WTC11 (cell line): ENCODE measurements at regions not wholly inside any gene's neighbourhood (a gene's known extent, or its start where the extent isn't known, plus 50 kb on each side); places are given as distances from the start of the nearest gene placed in this dataset.

Source experiments
- ATAC-seq: fragments of 200-7000 bp; cut with Tn5 transposase; 2 replicates; pipeline ENCODE4 v1.10.0; 2021; ENCODE audit warnings: mild to moderate bottlenecking, moderate library complexity
- CTCF ChIA-PET: fragments of 300-600 bp; sonication (Branson Sonifier 250); formaldehyde crosslinking; loops from one replicate; lab custom pipeline; 2021; ENCODE audit warnings: antibody characterized with exemption; lab: Charles Lee
- POLR2A ChIA-PET: fragments of 350-600 bp; sonication (Branson Sonifier 250); formaldehyde crosslinking; loops from one replicate; lab custom pipeline; 2021; ENCODE audit warnings: antibody characterized with exemption; lab: Charles Lee
- DNase-seq: peaks from one replicate; pipeline ENCODE4 v3.0.0; 2021; ENCODE audit warnings: low spot score
- H3K27ac Mint-ChIP-seq: 2 replicates; pipeline ENCODE4 v1.8.0; 2021; ENCODE audit warnings: mixed read lengths
- H3K27me3 Mint-ChIP-seq: 2 replicates; pipeline ENCODE4 v1.8.0; 2021; ENCODE audit warnings: low read depth, mild to moderate bottlenecking, moderate library complexity, mixed read lengths
- H3K36me3 Mint-ChIP-seq: 2 replicates; pipeline ENCODE4 v1.8.0; 2021; ENCODE audit warnings: mixed read lengths
- H3K4me1 Mint-ChIP-seq: 2 replicates; pipeline ENCODE4 v1.8.0; 2022; ENCODE audit warnings: mixed read lengths
- H3K4me3 Mint-ChIP-seq: 2 replicates; pipeline ENCODE4 v1.8.0; 2021; ENCODE audit warnings: mild to moderate bottlenecking, moderate library complexity, mixed read lengths
- H3K9me3 Mint-ChIP-seq: 2 replicates; pipeline ENCODE4 v1.8.0; 2021; ENCODE audit warnings: mixed read lengths
- GTF2I ChIP-seq: fragments of 250-450 bp; sonication (Bioruptor Pico); conservative IDR thresholded peaks from 2 replicates; pipeline ENCODE4 v1.4.0; 2021; ENCODE audit warnings: mild to moderate bottlenecking
- KAT7 ChIP-seq: sonication (generic); formaldehyde crosslinking; IDR thresholded peaks from 2 replicates; pipeline ENCODE4 v1.8.1; 2023; ENCODE audit warnings: missing genetic modification reagents, mild to moderate bottlenecking, borderline replicate concordance
- NFE2L1 ChIP-seq: sonication (generic); formaldehyde crosslinking; IDR thresholded peaks from 2 replicates; pipeline ENCODE4 v1.8.1; 2023; ENCODE audit warnings: missing genetic modification reagents
- NR3C1 ChIP-seq: sonication (generic); formaldehyde crosslinking; conservative IDR thresholded peaks from 2 replicates; pipeline ENCODE4 v1.8.1; 2023; ENCODE audit warnings: low read depth, mild to moderate bottlenecking, missing genetic modification reagents
- OVOL2 ChIP-seq: fragments of 250-450 bp; sonication (Bioruptor Pico); IDR thresholded peaks from 2 replicates; pipeline ENCODE4 v1.9.0; 2021; ENCODE audit warnings: mild to moderate bottlenecking, borderline replicate concordance
- PRRX2 ChIP-seq: fragments of 250-450 bp; sonication (Bioruptor Pico); IDR thresholded peaks from 2 replicates; pipeline ENCODE4 v1.8.0; 2021; ENCODE audit warnings: mild to moderate bottlenecking
- SOX15 ChIP-seq: fragments of 250-450 bp; sonication (Bioruptor Pico); IDR thresholded peaks from 2 replicates; pipeline ENCODE4 v1.9.0; 2021; ENCODE audit warnings: mild to moderate bottlenecking
- TEAD1 ChIP-seq: sonication (generic); formaldehyde crosslinking; IDR thresholded peaks from 2 replicates; pipeline ENCODE4 v1.8.0; 2022; ENCODE audit warnings: mild to moderate bottlenecking, missing genetic modification reagents
- ZNF121 ChIP-seq: sonication (generic); formaldehyde crosslinking; IDR thresholded peaks from 2 replicates; pipeline ENCODE4 v1.8.0; 2023; ENCODE audit warnings: missing genetic modification reagents
- TF ChIP-seq, protein P1 (sequence below): sonication (generic); formaldehyde crosslinking; IDR thresholded peaks from 2 replicates; pipeline ENCODE4 v1.8.1; 2023; ENCODE audit warnings: mild to moderate bottlenecking, missing genetic modification reagents, borderline replicate concordance
- TF ChIP-seq, protein P2 (sequence below): fragments of 250-450 bp; sonication (Bioruptor Pico); IDR thresholded peaks from 2 replicates; pipeline ENCODE4 v1.9.0; 2021; ENCODE audit warnings: mild to moderate bottlenecking
- TF ChIP-seq, protein P3 (sequence below): sonication (generic); formaldehyde crosslinking; IDR thresholded peaks from 2 replicates; pipeline ENCODE4 v1.8.0; 2022; ENCODE audit warnings: missing genetic modification reagents
- TF ChIP-seq, protein P4 (sequence below): sonication (generic); formaldehyde crosslinking; IDR thresholded peaks from 2 replicates; pipeline ENCODE4 v1.8.1; 2022; ENCODE audit warnings: missing genetic modification reagents, borderline replicate concordance
- TF ChIP-seq, protein P5 (sequence below): sonication (generic); formaldehyde crosslinking; conservative IDR thresholded peaks from 2 replicates; pipeline ENCODE4 v1.8.1; 2022; ENCODE audit warnings: mild to moderate bottlenecking, missing genetic modification reagents
- TF ChIP-seq, protein P6 (sequence below): sonication (generic); formaldehyde crosslinking; IDR thresholded peaks from 2 replicates; pipeline ENCODE4 v1.8.1; 2023; ENCODE audit warnings: mild to moderate bottlenecking, missing genetic modification reagents
- TF ChIP-seq, protein P7 (sequence below): sonication (generic); formaldehyde crosslinking; IDR thresholded peaks from 2 replicates; pipeline ENCODE4 v1.8.0; 2022; ENCODE audit warnings: mild to moderate bottlenecking, missing genetic modification reagents

DNA sequence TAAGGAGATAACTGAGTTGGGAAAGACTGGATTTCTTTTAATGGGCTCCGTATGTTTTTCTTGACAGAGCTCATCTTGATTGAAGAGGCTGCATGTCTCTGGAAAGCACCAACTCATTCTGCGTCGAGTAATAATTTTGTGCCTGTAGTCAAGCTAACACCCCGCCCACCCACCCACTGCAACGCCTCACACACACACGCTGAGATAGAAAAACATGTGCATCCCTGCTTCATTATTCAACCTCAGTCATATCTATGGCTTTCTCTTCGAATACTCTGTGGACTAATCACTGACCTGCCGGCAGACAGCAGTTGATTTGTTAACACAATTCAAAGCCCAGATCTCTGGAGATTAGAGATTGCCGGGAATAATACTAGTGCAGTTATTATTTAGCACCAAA is 220.2 kb upstream of the TOM1L1 start:
- ChIA-PET POLR2A (no interaction called here), CTCF (interaction anchor here (0.6 kb wide), 1 partner anchor 17 kb away, joined by 3 read pairs; no protein-coding TSS in a partner anchor)
- TF ChIP-seq SOX15 (CRISPR knock-in tag) (no peak), KAT7 (CRISPR knock-in tag) (no peak), NR3C1 (CRISPR knock-in tag) (no peak), OVOL2 (CRISPR knock-in tag) (no peak), PRRX2 (no peak), TEAD1 (CRISPR knock-in tag) (no peak), GTF2I (CRISPR knock-in tag) (no peak), NFE2L1 (CRISPR knock-in tag) (no peak), ZNF121 (no peak)
- TF ChIP-seq, protein P1, sequence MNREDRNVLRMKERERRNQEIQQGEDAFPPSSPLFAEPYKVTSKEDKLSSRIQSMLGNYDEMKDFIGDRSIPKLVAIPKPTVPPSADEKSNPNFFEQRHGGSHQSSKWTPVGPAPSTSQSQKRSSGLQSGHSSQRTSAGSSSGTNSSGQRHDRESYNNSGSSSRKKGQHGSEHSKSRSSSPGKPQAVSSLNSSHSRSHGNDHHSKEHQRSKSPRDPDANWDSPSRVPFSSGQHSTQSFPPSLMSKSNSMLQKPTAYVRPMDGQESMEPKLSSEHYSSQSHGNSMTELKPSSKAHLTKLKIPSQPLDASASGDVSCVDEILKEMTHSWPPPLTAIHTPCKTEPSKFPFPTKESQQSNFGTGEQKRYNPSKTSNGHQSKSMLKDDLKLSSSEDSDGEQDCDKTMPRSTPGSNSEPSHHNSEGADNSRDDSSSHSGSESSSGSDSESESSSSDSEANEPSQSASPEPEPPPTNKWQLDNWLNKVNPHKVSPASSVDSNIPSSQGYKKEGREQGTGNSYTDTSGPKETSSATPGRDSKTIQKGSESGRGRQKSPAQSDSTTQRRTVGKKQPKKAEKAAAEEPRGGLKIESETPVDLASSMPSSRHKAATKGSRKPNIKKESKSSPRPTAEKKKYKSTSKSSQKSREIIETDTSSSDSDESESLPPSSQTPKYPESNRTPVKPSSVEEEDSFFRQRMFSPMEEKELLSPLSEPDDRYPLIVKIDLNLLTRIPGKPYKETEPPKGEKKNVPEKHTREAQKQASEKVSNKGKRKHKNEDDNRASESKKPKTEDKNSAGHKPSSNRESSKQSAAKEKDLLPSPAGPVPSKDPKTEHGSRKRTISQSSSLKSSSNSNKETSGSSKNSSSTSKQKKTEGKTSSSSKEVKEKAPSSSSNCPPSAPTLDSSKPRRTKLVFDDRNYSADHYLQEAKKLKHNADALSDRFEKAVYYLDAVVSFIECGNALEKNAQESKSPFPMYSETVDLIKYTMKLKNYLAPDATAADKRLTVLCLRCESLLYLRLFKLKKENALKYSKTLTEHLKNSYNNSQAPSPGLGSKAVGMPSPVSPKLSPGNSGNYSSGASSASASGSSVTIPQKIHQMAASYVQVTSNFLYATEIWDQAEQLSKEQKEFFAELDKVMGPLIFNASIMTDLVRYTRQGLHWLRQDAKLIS = no peak
- TF ChIP-seq, protein P2, sequence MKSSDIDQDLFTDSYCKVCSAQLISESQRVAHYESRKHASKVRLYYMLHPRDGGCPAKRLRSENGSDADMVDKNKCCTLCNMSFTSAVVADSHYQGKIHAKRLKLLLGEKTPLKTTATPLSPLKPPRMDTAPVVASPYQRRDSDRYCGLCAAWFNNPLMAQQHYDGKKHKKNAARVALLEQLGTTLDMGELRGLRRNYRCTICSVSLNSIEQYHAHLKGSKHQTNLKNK (CRISPR knock-in tag) = no peak
- TF ChIP-seq, protein P3, sequence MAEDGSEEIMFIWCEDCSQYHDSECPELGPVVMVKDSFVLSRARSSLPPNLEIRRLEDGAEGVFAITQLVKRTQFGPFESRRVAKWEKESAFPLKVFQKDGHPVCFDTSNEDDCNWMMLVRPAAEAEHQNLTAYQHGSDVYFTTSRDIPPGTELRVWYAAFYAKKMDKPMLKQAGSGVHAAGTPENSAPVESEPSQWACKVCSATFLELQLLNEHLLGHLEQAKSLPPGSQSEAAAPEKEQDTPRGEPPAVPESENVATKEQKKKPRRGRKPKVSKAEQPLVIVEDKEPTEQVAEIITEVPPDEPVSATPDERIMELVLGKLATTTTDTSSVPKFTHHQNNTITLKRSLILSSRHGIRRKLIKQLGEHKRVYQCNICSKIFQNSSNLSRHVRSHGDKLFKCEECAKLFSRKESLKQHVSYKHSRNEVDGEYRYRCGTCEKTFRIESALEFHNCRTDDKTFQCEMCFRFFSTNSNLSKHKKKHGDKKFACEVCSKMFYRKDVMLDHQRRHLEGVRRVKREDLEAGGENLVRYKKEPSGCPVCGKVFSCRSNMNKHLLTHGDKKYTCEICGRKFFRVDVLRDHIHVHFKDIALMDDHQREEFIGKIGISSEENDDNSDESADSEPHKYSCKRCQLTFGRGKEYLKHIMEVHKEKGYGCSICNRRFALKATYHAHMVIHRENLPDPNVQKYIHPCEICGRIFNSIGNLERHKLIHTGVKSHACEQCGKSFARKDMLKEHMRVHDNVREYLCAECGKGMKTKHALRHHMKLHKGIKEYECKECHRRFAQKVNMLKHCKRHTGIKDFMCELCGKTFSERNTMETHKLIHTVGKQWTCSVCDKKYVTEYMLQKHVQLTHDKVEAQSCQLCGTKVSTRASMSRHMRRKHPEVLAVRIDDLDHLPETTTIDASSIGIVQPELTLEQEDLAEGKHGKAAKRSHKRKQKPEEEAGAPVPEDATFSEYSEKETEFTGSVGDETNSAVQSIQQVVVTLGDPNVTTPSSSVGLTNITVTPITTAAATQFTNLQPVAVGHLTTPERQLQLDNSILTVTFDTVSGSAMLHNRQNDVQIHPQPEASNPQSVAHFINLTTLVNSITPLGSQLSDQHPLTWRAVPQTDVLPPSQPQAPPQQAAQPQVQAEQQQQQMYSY (CRISPR knock-in tag) = no peak
- TF ChIP-seq, protein P4, sequence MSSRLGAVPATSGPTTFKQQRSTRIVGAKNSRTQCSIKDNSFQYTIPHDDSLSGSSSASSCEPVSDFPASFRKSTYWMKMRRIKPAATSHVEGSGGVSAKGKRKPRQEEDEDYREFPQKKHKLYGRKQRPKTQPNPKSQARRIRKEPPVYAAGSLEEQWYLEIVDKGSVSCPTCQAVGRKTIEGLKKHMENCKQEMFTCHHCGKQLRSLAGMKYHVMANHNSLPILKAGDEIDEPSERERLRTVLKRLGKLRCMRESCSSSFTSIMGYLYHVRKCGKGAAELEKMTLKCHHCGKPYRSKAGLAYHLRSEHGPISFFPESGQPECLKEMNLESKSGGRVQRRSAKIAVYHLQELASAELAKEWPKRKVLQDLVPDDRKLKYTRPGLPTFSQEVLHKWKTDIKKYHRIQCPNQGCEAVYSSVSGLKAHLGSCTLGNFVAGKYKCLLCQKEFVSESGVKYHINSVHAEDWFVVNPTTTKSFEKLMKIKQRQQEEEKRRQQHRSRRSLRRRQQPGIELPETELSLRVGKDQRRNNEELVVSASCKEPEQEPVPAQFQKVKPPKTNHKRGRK (CRISPR knock-in tag) = no peak
- TF ChIP-seq, protein P5, sequence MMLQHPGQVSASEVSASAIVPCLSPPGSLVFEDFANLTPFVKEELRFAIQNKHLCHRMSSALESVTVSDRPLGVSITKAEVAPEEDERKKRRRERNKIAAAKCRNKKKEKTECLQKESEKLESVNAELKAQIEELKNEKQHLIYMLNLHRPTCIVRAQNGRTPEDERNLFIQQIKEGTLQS (CRISPR knock-in tag) = no peak
- TF ChIP-seq, protein P6, sequence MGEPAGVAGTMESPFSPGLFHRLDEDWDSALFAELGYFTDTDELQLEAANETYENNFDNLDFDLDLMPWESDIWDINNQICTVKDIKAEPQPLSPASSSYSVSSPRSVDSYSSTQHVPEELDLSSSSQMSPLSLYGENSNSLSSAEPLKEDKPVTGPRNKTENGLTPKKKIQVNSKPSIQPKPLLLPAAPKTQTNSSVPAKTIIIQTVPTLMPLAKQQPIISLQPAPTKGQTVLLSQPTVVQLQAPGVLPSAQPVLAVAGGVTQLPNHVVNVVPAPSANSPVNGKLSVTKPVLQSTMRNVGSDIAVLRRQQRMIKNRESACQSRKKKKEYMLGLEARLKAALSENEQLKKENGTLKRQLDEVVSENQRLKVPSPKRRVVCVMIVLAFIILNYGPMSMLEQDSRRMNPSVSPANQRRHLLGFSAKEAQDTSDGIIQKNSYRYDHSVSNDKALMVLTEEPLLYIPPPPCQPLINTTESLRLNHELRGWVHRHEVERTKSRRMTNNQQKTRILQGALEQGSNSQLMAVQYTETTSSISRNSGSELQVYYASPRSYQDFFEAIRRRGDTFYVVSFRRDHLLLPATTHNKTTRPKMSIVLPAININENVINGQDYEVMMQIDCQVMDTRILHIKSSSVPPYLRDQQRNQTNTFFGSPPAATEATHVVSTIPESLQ = no peak
- TF ChIP-seq, protein P7, sequence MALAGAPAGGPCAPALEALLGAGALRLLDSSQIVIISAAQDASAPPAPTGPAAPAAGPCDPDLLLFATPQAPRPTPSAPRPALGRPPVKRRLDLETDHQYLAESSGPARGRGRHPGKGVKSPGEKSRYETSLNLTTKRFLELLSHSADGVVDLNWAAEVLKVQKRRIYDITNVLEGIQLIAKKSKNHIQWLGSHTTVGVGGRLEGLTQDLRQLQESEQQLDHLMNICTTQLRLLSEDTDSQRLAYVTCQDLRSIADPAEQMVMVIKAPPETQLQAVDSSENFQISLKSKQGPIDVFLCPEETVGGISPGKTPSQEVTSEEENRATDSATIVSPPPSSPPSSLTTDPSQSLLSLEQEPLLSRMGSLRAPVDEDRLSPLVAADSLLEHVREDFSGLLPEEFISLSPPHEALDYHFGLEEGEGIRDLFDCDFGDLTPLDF (CRISPR knock-in tag) = no peak
- peaks cover 22% of the 10 kb centered on the region for H3K36me3 Mint-ChIP-seq
- DNase-seq = no peak
- H3K27ac Mint-ChIP-seq = no peak overlapping the region
- H3K27me3 Mint-ChIP-seq = no peaks in the 10 kb centered on the region
- peaks cover 63% of the 10 kb centered on the region for H3K9me3 Mint-ChIP-seq
- ATAC-seq = no peak
- H3K4me1 Mint-ChIP-seq = peaks cover 6% of the 10 kb centered on the region; the same call in 1 of the 2 replicates
- no peak overlapping the region for H3K4me3 Mint-ChIP-seq
